ENCODE measurements at regions not wholly inside any gene's neighbourhood (a gene's known extent, or its start where the extent isn't known, plus 50 kb on each side); places are given as distances from the start of the nearest gene placed in this dataset.

- no peak for DNase-seq
These were observed 315.8 kb downstream of the SH3GL2 start for GRCh38 chr9:17894501-17895160.

- DNase-seq = no peak
These were observed 321.7 kb downstream of the SH3GL2 start for GRCh38 chr9:17900606-17901005.

- DNase-seq = no peak
These were observed 326.5 kb downstream of the SH3GL2 start for GRCh38 chr9:17905366-17905765.

- DNase-seq = no peak
These were observed 326.9 kb downstream of the SH3GL2 start for GRCh38 chr9:17905781-17906175.

- no peak for DNase-seq
These were observed 327.4 kb downstream of the SH3GL2 start for GRCh38 chr9:17906176-17906840.

GRCh38 chr9:17906841-17907778, 328.2 kb downstream of the SH3GL2 start:
- no peak for DNase-seq

GRCh38 chr9:17907779-17908508, 329.1 kb downstream of the SH3GL2 start:
- no peak for DNase-seq

GRCh38 chr9:17926246-17926645, 347.4 kb downstream of the SH3GL2 start:
- no peak for DNase-seq

- no peak for DNase-seq
These were observed 348.8 kb downstream of the SH3GL2 start for GRCh38 chr9:17927616-17928015.

- DNase-seq = no peak
These were observed 349.4 kb downstream of the SH3GL2 start for GRCh38 chr9:17928228-17928627.

- DNase-seq = no peak
These were observed 349.9 kb downstream of the SH3GL2 start for GRCh38 chr9:17928768-17929167.

GRCh38 chr9:17929506-17929905, 350.6 kb downstream of the SH3GL2 start:
- DNase-seq = no peak

GRCh38 chr9:17930071-17930470, 351.2 kb downstream of the SH3GL2 start:
- no peak for DNase-seq

- no peak for DNase-seq
These were observed 357.5 kb downstream of the SH3GL2 start for GRCh38 chr9:17936365-17936764.

GRCh38 chr9:17938035-17938655, 359.3 kb downstream of the SH3GL2 start:
- DNase-seq = no peak

GRCh38 chr9:17942498-17942897, 363.6 kb downstream of the SH3GL2 start:
- no peak for DNase-seq

- no peak for DNase-seq
These were observed 376.5 kb downstream of the SH3GL2 start for GRCh38 chr9:17955409-17955808.

- DNase-seq = no peak
These were observed 379.5 kb downstream of the SH3GL2 start for GRCh38 chr9:17958363-17958762.

- no peak for DNase-seq
These were observed 383.9 kb downstream of the SH3GL2 start for GRCh38 chr9:17962747-17963146.

GRCh38 chr9:17963498-17963897, 384.6 kb downstream of the SH3GL2 start:
- no peak for DNase-seq

GRCh38 chr9:17967731-17968130, 388.9 kb downstream of the SH3GL2 start:
- DNase-seq = no peak

GRCh38 chr9:17969232-17969631, 390.4 kb downstream of the SH3GL2 start:
- DNase-seq = no peak

- DNase-seq = no peak
These were observed 391.4 kb downstream of the SH3GL2 start for GRCh38 chr9:17970277-17970676.

Data from hematopoietic multipotent progenitor cell treated with erythropoietin and hydrocortisone succinate and interleukin-3 and kit ligand, for 4 days (in vitro differentiated cells).